Neuronal stem cell (in vitro differentiated cells): ENCODE measurements at regions not wholly inside any gene's neighbourhood (a gene's known extent, or its start where the extent isn't known, plus 50 kb on each side); places are given as distances from the start of the nearest gene placed in this dataset.

Source experiments
- DNase-seq: peaks from one replicate; pipeline ENCODE4 v3.0.0-alpha.2; 2013; ENCODE audit warnings: low spot score
- H2AFZ ChIP-seq: one replicate; pipeline ENCODE4 v1.6.1; 2013; ENCODE audit warnings: mild to moderate bottlenecking, low read length, inconsistent platforms
- H2AK5ac ChIP-seq: 2 replicates; pipeline ENCODE4 v1.6.1; 2013; ENCODE audit warnings: low read depth, mild to moderate bottlenecking, inconsistent platforms, low read length, moderate library complexity, mixed read lengths
- H2BK120ac ChIP-seq: 2 replicates; pipeline ENCODE4 v1.6.1; 2013; ENCODE audit warnings: low read depth, mild to moderate bottlenecking, inconsistent platforms, low read length, moderate library complexity, mixed read lengths
- H2BK12ac ChIP-seq: one replicate; pipeline ENCODE4 v1.6.1; 2013; ENCODE audit warnings: low read length, inconsistent platforms
- H2BK15ac ChIP-seq: 2 replicates; pipeline ENCODE4 v1.6.1; 2013; ENCODE audit warnings: mild to moderate bottlenecking, low read length, inconsistent platforms, mixed read lengths
- H2BK5ac ChIP-seq: one replicate; pipeline ENCODE4 v1.6.1; 2013; ENCODE audit warnings: inconsistent platforms, mild to moderate bottlenecking, low read length, moderate library complexity
- H3K14ac ChIP-seq: one replicate; pipeline ENCODE4 v1.6.1; 2013; ENCODE audit warnings: low read length, inconsistent platforms
- H3K18ac ChIP-seq: 2 replicates; pipeline ENCODE4 v1.6.1; 2013; ENCODE audit warnings: low read length, inconsistent platforms
- H3K23ac ChIP-seq: 2 replicates; pipeline ENCODE4 v1.6.1; 2013; ENCODE audit warnings: low read depth, mild to moderate bottlenecking, mixed read lengths, low read length, inconsistent platforms; ENCODE audit not compliant: poor library complexity
- H3K27ac ChIP-seq: replicated peaks from 3 replicates; pipeline ENCODE4 v1.5.1; 2013; ENCODE audit warnings: low read length, inconsistent platforms
- H3K27me3 ChIP-seq, 3 experiments: 2 replicates each; pipeline ENCODE4 v1.6.1; 2013; ENCODE audit warnings: low read length in 3 of 3, mild to moderate bottlenecking in 2 of 3, inconsistent platforms in 1 of 3, low read depth in 1 of 3, mixed read lengths in 1 of 3, moderate library complexity in 1 of 3; ENCODE audit not compliant: control insufficient read depth in 3 of 3, insufficient read depth in 3 of 3
- H3K36me3 ChIP-seq, 2 donors: replicated peaks in 1 of 2; 2 replicates each; pipeline ENCODE4 v1.6.1; 2013; ENCODE audit warnings: low read length in 2 of 2; ENCODE audit not compliant: control insufficient read depth in 2 of 2, insufficient read depth in 2 of 2
- H3K4ac ChIP-seq: 2 replicates; pipeline ENCODE4 v1.6.1; 2013; ENCODE audit warnings: inconsistent platforms, mild to moderate bottlenecking, low read length, moderate library complexity
- H3K4me1 ChIP-seq, 2 donors: 1 replicate in 1 of 2; 2 replicates in 1 of 2; pipeline ENCODE4 v1.6.1; 2013; ENCODE audit warnings: low read length in 2 of 2, low read depth in 1 of 2; ENCODE audit not compliant: control insufficient read depth in 2 of 2, insufficient read depth in 1 of 2
- H3K4me2 ChIP-seq: one replicate; pipeline ENCODE4 v1.6.1; 2013; ENCODE audit warnings: mild to moderate bottlenecking, low read length, inconsistent platforms; ENCODE audit not compliant: insufficient read depth, poor library complexity, severe bottlenecking
- H3K4me3 ChIP-seq, 2 donors: 2 replicates each; pipeline ENCODE4 v1.5.1; 2013; ENCODE audit warnings: low read length in 2 of 2, mild to moderate bottlenecking in 2 of 2, inconsistent platforms in 1 of 2, moderate library complexity in 1 of 2
- H3K79me1 ChIP-seq: one replicate; pipeline ENCODE4 v1.6.1; 2013; ENCODE audit warnings: low read depth, mild to moderate bottlenecking, inconsistent platforms, low read length, moderate library complexity
- H3K9ac ChIP-seq: one replicate; pipeline ENCODE4 v1.6.1; 2013; ENCODE audit warnings: mild to moderate bottlenecking, low read depth, low read length, inconsistent platforms; ENCODE audit not compliant: poor library complexity
- H3K9me3 ChIP-seq, 2 donors: replicated peaks in 1 of 2; 2 replicates each; pipeline versions ENCODE3 to v1.6.1; 2013; ENCODE audit warnings: low read length in 2 of 2, mild to moderate bottlenecking in 2 of 2, inconsistent platforms in 1 of 2, low read depth in 1 of 2, mixed read lengths in 1 of 2, moderate library complexity in 1 of 2; ENCODE audit not compliant: control insufficient read depth in 2 of 2, insufficient read depth in 1 of 2
- H4K8ac ChIP-seq: one replicate; pipeline ENCODE4 v1.6.1; 2013; ENCODE audit warnings: low read depth, mild to moderate bottlenecking, inconsistent platforms, low read length, moderate library complexity
- H4K91ac ChIP-seq: one replicate; pipeline ENCODE4 v1.6.1; 2013; ENCODE audit warnings: low read length, low read depth, mild to moderate bottlenecking, inconsistent platforms; ENCODE audit not compliant: poor library complexity
- WGBS, 2 donors: extraction: QIAGEN DNeasy Blood & Tissue Kit; methylation state at CpG; one replicate each; pipeline ENCODE4 v1.1.7; 2013; ENCODE audit warnings: missing lambda C conversion rate in 2 of 2, mixed read lengths in 1 of 2; ENCODE audit not compliant: insufficient read length in 2 of 2, insufficient replicate concordance in 1 of 2; ENCODE audit errors: extremely low coverage in 2 of 2; 5-methylcytosine and 5-hydroxymethylcytosine counted together

- H3K4me2 ChIP-seq = no peak overlapping the region
- no peak overlapping the region for H3K18ac ChIP-seq
- no peak overlapping the region for H3K9ac ChIP-seq
- no peak overlapping the region for H3K14ac ChIP-seq
- no peaks in the 10 kb centered on the region for H3K27me3 ChIP-seq
- no peak overlapping the region for H3K27ac ChIP-seq
- H4K91ac ChIP-seq = no peak overlapping the region
- no peak overlapping the region for H3K4me3 ChIP-seq
- H3K9me3 ChIP-seq = no peaks in the 10 kb centered on the region
- peaks cover 0 to 36% of the 10 kb centered on the region in 2 donors for H3K4me1 ChIP-seq
- H2BK120ac ChIP-seq = no peak overlapping the region
- no peak overlapping the region for H3K23ac ChIP-seq
- no peak overlapping the region for H2AK5ac ChIP-seq
- no peak overlapping the region for H4K8ac ChIP-seq
- H3K36me3 ChIP-seq = no peaks in the 10 kb centered on the region
- peak; percentile 14 for DNase-seq
- no peak overlapping the region for H2AFZ ChIP-seq
- H3K4ac ChIP-seq = no peak overlapping the region
- no peak overlapping the region for H2BK12ac ChIP-seq
- H2BK15ac ChIP-seq = no peak overlapping the region
- H3K79me1 ChIP-seq = no peaks in the 10 kb centered on the region
- H2BK5ac ChIP-seq = no peak overlapping the region
- no CpG with 5 or more reads among the region's 1 CpG for WGBS, 2 donors
Measured at GRCh38 chr4:71270901-71271300, 67.9 kb upstream of the SLC4A4 start.

GRCh38 chr4:71272976-71273375 is 65.8 kb upstream of the SLC4A4 start:
- H3K4me3 ChIP-seq = no peak overlapping the region
- H3K9me3 ChIP-seq = no peaks in the 10 kb centered on the region
- no peaks in the 10 kb centered on the region for H3K79me1 ChIP-seq
- no peak overlapping the region for H2BK5ac ChIP-seq
- H2AK5ac ChIP-seq = no peak overlapping the region
- no peak for DNase-seq
- no peak overlapping the region for H3K9ac ChIP-seq
- no peak overlapping the region for H2BK15ac ChIP-seq
- H3K4me2 ChIP-seq = no peak overlapping the region
- H3K14ac ChIP-seq = no peak overlapping the region
- H3K36me3 ChIP-seq = no peaks in the 10 kb centered on the region
- WGBS, 2 donors = no CpG with 5 or more reads among the region's 1 CpG
- no peak overlapping the region for H2AFZ ChIP-seq
- H3K4ac ChIP-seq = no peak overlapping the region
- no peak overlapping the region for H3K18ac ChIP-seq
- no peak overlapping the region for H4K91ac ChIP-seq
- H3K27me3 ChIP-seq = no peaks in the 10 kb centered on the region
- H3K27ac ChIP-seq = no peak overlapping the region
- H3K4me1 ChIP-seq = peaks cover 0 to 37% of the 10 kb centered on the region in 2 donors
- no peak overlapping the region for H4K8ac ChIP-seq
- H3K23ac ChIP-seq = no peak overlapping the region
- no peak overlapping the region for H2BK12ac ChIP-seq
- no peak overlapping the region for H2BK120ac ChIP-seq

GRCh38 chr4:71275004-71275403 is 63.8 kb upstream of the SLC4A4 start:
- no peak overlapping the region for H3K9ac ChIP-seq
- peaks cover 0 to 19% of the 10 kb centered on the region in 2 donors for H3K4me1 ChIP-seq
- H3K14ac ChIP-seq = no peak overlapping the region
- no peak overlapping the region for H2BK5ac ChIP-seq
- no peak overlapping the region for H4K91ac ChIP-seq
- H3K4me3 ChIP-seq = no peak overlapping the region
- no peak overlapping the region for H2BK12ac ChIP-seq
- H3K27ac ChIP-seq = no peak overlapping the region
- H3K4ac ChIP-seq = no peak overlapping the region
- H3K18ac ChIP-seq = no peak overlapping the region
- H2BK120ac ChIP-seq = no peak overlapping the region
- no peak for DNase-seq
- H3K23ac ChIP-seq = no peak overlapping the region
- no peak overlapping the region for H2AFZ ChIP-seq
- H3K9me3 ChIP-seq = no peaks in the 10 kb centered on the region
- no peaks in the 10 kb centered on the region for H3K36me3 ChIP-seq
- no peaks in the 10 kb centered on the region for H3K79me1 ChIP-seq
- H4K8ac ChIP-seq = no peak overlapping the region
- H2AK5ac ChIP-seq = no peak overlapping the region
- H2BK15ac ChIP-seq = no peak overlapping the region
- H3K4me2 ChIP-seq = no peak overlapping the region
- no peaks in the 10 kb centered on the region for H3K27me3 ChIP-seq

GRCh38 chr4:71275570-71275969 is 63.2 kb upstream of the SLC4A4 start:
- Histone ChIP-seq H2BK120ac (no peak overlapping the region), H2AFZ (peak overlapping the region; percentile 30), H3K9ac (no peak overlapping the region), H3K79me1 (no peaks in the 10 kb centered on the region), H3K4me2 (no peak overlapping the region), H3K4me1 (peaks cover 0 to 19% of the 10 kb centered on the region in 2 donors), H3K4me3 (no peak overlapping the region), H2BK15ac (no peak overlapping the region), H3K9me3 (no peaks in the 10 kb centered on the region), H4K8ac (no peak overlapping the region), H2BK12ac (no peak overlapping the region), H3K27me3 (no peaks in the 10 kb centered on the region), H3K4ac (no peak overlapping the region), H2AK5ac (no peak overlapping the region), H3K27ac (no peak overlapping the region), H2BK5ac (no peak overlapping the region), H3K23ac (no peak overlapping the region), H4K91ac (no peak overlapping the region), H3K14ac (no peak overlapping the region), H3K18ac (no peak overlapping the region), H3K36me3 (no peaks in the 10 kb centered on the region)
- DNase-seq = no peak
- no CpG with 5 or more reads among the region's 4 CpGs for WGBS, 2 donors
